B cell (primary cell): ENCODE measurements at regions not wholly inside any gene's neighbourhood (a gene's known extent, or its start where the extent isn't known, plus 50 kb on each side); places are given as distances from the start of the nearest gene placed in this dataset.

Source experiments
- CTCF ChIP-seq: fragments of 200-600 bp; IDR thresholded peaks from one replicate; pipeline ENCODE4 v1.8.0; 2022; ENCODE audit warnings: antibody characterized with exemption, mild to moderate bottlenecking
- EZH2 ChIP-seq: IDR thresholded peaks from 2 replicates; pipeline ENCODE4 v1.6.1; 2012; ENCODE audit warnings: borderline replicate concordance, low read depth, mild to moderate bottlenecking, moderate library complexity, low read length; ENCODE audit not compliant: insufficient read depth, poor library complexity, severe bottlenecking

- TF ChIP-seq EZH2 (no peak), CTCF (no peak)
Observed at GRCh38 chr18:33851546-33852078, 273.6 kb downstream of the ASXL3 start.
